GM18519 (cell line): ENCODE measurements at regions not wholly inside any gene's neighbourhood (a gene's known extent, or its start where the extent isn't known, plus 50 kb on each side); places are given as distances from the start of the nearest gene placed in this dataset.
"Not testable (repeated sequence)": the region's sequence is repeated elsewhere in the genome, so short reads cannot be mapped to it uniquely, and the experiment has no call there.

ENCODE experiments used
- ATAC-seq: cut with Tn5 transposase; IDR thresholded peaks from one replicate; pipeline ENCODE4 v1.9.1; 2021; ENCODE audit warnings: mild to moderate bottlenecking, moderate library complexity; ENCODE audit not compliant: unreplicated experiment, low FRiP score

DNA sequence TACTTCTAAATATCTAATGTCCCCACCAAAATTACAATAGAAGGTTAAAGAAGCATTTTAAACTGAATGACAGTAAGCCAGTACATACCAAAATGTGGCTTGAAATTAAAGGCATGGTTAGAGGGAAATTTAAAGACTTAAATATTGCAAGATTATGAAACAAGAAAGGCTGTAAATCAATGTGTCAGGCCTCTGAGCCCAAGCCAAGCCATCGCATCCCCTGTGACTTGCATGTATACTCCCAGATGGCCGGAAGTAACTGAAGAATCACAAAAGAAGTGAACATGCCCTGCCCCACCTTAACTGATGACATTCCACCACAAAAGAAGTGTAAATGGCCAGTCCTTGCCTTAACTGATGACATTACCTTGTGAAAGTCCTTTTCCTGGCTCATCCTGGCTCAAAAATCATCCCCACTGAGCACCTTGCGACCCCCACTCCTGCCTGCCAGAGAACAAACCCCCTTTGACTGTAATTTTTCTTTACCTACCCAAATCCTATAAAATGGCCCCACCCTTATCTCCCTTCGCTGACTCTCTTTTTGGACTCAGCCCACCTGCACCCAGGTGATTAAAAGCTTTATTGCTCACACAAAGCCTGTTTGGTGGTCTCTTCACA, 132.4 kb upstream of the ADCY2 start:
- ATAC-seq: not testable (repeated sequence)

DNA sequence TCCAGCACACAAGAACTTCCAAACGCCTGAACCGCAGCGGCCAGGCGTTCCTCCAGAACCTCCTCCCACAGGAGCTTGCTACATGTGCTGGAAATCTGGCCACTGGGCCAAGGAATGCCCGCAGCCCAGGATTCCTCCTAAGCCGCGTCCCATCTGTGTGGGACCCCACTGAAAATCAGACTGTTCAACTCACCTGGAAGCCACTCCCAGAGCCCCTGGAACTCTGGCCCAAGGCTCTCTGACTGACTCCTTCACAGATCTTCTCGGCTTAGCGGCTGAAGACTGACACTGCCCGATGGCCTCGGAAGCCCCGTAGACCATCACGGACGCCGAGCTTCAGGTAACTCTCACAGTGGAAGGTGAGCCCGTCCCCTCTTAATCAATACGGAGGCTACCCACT, 130.2 kb upstream of the ADCY2 start:
- not testable (repeated sequence) for ATAC-seq

DNA sequence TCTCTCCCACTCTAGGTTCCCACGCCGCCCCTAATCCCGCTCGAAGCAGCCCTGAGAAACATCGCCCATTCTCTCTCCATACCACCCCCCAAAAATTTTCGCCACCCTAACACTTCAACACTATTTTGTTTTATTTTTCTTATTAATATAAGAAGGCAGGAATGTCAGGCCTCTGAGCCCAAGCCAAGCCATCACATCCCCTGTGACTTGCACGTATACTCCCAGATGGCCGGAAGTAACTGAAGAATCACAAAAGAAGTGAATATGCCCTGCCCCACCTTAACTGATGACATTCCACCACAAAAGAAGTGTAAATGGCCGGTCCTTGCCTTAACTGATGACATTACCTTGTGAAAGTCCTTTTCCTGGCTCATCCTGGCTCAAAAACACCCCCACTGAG, 127.2 kb upstream of the ADCY2 start:
- not testable (repeated sequence) for ATAC-seq

DNA sequence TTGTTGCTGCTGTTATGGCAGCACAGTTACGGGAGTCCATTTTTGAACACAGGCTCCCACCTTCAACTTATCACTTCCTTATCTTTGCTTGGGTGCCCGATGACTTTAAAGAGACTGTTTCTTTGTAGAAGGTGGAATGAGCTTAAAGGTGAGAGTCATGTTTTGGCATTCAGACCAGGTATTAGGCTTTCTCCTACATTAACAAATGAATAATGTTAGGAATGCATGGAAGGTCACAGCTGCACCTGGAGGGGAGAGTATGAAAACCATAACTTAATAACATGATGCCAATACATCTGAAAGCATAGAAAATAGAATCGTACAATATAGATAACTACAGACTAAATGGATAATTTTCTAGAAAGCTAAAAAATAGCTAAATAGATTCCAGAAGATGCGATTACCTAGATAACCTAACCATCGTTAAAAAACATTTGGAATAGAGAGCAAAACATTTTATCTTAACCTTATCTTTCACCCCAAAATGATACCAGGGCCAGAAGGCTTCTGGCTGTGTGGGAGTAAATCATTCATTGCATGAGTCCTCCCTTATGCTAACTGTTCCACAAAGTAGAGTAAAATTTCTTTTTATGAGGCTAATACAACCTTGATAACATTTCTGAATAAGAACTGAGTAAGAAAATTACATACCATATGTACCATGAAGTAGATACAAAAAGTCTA, 126.2 kb upstream of the ADCY2 start:
- ATAC-seq: no peak

DNA sequence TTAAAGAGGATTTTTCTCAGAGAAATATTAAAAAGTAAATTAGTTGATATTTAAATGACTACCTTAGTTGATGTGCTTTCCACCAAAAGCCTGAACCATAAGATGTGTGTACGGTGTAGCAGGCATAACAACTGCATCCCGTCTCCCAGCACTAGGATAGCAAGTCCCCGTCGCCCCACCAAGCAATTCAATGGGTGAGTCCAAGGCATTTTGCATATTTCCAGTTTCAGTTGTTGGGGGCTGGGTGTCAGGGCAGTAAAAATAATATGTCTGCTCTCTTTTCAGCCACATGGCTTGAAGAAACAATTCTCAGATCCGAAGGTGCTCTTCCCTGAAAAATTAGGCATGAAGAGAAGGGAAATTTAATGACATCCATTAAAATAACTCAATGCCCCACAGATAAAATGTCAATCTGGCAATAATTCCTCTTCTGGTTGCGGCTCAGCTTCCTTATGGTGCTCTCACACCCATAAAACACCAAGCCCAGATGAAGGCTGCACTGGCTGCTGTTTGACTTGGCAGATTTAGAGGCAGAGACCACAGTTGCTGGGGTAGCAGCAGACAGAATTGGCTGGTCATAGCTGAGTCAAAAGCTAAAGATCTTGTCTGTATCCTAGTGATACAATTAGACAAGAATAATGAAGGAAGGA, 124.4 kb upstream of the ADCY2 start:
- no peak for ATAC-seq

DNA sequence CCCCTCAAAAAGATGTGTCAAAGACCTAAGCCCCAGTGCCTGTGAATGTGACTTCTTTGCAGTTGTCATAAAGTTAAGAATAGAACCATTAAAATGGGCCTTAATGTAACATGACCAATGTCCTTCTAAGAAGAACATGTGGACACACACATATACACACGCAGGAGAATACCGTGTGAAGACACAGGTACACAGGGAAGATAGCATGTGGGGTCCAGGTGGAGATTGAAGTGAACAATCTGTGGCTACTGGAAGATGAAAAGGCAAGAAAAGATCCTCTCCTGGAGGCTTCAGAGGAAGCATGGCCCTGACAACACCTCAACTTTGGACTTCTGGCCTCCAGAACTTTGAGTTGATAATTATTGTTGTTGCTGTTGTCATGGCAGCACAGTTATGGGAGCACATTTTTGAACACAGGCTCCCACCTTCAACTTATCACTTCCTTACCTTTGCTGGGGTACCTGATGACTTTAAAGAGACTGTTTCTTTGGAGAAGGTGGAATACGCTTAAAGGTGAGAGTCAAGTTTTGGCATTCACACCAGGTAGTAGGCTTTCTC, 123.5 kb upstream of the ADCY2 start:
- ATAC-seq: no peak

DNA sequence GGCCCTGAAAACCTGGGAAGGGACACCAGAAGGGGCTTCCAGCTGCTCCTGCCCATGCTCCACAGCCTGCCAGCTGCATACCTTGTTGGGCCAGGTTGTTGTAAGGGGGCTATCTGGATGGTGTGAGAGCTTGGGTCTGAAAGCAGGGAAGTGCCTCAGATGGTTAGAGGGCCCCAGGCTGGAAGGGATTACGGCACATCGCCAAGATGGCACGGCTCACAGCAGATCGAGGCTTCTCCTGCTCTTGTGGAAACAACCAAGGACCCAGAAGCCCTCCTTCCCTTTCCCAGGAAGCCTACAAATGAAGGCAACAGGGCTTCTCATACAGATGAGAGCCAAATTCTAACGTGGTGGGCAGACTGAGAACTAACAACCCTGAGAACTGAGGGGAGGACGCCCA, 121.7 kb upstream of the ADCY2 start:
- no peak for ATAC-seq

DNA sequence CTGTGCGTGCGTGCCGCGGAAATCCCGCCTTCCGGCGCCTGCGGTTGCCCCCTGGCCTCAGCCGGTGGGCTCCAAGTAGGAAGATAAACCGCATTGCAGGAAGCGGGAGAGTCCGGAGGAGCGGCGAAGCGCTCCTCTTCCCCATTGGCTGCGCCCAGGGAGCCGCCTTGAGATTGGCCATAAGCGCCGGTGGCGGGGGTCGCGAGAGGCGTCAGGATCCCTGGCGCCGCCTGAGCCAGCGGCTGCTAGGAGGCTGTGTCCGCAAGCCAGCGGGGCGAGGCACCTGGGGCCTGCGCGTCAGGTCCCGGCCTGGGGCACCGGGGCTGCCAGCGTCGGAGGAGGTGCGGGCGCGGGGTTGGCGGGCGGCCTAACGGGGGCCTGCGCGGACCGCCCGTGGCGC, 106.3 kb upstream of the ADCY2 start:
- not testable (repeated sequence) for ATAC-seq

DNA sequence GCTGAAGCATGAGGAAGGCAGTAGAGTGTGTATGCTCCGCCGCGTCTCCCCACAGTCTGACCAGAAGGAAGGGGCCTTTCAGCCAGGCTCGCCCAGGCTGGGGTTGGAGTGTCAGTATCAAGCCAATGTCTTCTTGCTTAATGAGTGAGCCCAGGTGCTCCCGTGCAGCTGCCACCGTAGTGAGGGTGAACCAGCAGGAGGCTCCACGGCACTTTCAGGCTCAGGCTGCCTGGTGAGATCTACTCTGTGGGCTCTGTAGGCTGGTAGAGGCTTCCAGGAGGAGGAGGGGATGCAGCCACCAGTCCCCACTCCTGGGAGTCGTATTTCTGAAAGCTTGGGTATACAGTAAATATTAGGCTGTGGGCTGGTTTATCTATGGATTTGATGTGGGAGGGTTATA, 98.1 kb upstream of the ADCY2 start:
- ATAC-seq: not testable (repeated sequence)

DNA sequence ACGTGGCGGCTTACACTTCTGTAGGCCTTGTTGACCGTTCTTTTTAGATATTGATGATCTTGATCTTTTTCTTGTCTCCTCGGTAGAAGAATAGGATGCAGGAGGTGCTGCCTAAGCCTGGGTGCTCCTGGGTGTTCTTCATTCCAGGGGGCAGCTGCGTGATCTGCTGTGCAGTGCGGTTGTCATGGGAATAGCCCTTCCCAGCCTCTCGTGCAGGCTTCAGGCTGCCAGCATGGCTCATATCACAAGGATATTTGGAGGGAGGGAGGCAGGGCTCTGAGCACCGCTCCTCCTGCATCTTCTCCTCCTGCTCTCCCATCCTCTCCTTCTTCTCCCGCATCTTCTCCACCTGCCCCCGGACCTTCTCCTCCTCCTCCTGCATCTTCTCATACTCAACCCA, 96.2 kb upstream of the ADCY2 start:
- not testable (repeated sequence) for ATAC-seq

DNA sequence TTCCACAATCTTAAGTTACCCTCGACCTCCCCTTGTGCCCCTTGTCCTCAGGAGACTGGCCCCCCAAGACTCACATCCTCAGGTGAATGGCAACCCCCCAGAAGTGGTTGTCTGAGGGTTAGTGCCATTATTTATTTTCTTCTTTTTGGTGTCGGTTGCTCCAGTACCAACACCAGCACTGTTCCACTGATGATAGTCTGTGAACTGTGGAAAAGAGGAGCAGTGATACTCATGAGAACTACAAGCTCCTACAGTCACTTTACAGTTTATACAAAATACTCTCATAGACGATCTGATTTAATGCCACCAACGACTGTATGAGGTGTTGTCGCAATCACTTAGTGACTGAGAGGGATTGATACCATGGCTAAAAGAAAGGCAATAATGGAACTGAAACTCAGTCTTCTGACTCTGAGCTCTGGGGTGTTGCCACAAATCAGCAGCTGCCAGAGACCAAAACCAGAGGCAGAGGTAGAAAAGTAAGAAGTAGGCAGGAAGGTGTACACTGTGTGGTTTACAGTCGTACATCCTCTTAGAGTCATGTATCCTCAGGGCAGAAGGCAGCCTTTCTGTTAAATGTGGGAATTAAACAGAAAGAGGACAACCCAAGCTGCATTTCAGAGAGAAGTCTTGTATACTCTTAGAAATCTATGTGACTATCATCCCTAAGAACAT, 90.8 kb upstream of the ADCY2 start:
- not testable (repeated sequence) for ATAC-seq

DNA sequence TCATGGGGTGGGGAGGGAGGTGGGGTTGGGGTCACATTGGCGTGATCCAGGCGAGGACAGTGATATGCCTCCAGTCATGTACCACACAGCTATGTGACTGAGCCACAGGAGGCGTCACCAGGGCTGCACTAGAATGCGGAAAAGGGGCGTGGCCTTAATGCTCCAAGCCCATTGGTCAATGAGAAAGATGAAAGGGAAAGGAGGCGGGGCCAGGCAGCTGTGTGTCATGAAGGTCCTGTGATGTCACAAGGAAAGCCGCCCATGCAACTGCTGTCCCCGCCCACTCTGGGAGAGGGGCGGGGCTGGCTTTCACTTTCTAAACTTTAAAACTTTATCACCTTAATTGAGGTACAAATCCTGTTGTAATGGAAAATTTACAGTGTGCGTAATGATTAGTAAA, 89.4 kb upstream of the ADCY2 start:
- ATAC-seq: not testable (repeated sequence)

DNA sequence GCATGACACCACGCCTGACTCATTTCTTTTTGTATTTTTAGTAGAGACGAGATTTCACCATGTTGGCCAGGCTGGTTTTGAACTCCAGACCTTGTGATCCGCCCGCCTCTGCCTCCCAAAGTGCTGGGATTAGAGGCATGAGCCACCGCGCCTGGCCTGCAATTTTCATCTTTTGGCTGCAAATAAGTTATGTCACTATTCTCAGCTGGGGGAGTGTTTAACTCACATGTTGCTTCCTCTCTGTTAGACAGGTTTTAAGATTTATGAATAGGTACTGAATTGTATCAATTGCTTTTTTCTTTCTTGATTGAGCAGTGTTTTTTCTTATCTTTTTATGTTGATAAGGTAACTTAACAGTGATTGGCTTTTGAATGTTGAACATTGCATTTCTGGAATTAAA, 88.2 kb upstream of the ADCY2 start:
- ATAC-seq: not testable (repeated sequence)

DNA sequence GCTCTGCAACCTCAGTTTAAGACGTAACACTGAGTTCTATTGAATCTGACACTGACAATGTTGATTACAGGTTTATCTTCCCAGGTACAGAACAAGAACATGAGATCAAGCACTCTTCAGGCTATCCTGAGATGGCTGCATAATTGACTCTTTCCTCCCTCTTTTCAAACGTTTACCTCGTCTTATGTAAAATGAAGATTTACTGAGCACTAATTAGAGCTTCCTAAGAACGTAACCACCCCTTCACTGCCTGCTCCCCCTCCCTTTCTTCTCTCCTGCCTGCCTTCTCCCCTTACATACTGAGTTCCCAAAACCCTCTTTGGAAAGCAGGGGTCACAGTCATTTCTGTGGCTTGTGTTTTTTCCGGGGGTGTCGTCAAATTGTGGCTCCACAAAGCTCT, 86.2 kb upstream of the ADCY2 start:
- ATAC-seq: not testable (repeated sequence)

DNA sequence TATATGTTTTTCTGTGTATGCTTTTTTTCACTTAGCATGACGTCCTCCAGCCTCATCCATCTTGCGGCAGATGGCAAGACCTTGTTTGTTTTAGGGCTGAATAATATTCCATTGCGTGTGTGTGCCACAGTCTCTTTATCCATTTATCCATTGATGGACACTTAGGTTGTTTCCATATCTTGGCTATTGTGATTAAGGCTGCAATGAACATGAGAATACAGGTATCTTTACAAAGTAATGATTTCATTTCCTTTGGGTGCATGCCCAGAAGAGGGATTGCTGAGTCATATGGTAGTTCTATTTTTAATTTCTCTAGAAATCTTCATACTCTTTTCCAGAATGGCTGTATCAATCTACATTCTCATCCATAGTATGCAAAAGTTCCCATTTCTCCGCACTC, 85.3 kb upstream of the ADCY2 start:
- not testable (repeated sequence) for ATAC-seq

DNA sequence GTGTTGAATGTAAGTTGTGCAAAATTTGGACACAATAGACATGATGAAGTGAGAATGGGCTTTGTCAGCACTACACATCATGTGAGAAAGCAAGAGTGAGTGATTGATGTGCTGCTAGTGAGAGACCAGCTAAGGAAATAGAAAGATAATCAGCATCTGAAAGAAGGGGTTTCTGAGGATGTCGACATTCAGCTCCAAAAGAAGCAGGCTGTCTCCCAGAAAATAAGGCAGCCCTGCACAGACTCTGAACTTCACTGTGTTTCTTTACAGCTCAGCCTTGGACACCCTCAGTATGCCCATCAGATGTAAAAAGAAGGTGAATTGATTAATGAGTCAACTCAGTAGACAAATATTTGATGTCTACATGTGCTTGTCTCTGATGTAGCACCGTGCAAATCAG, 80.8 kb upstream of the ADCY2 start:
- no peak for ATAC-seq

DNA sequence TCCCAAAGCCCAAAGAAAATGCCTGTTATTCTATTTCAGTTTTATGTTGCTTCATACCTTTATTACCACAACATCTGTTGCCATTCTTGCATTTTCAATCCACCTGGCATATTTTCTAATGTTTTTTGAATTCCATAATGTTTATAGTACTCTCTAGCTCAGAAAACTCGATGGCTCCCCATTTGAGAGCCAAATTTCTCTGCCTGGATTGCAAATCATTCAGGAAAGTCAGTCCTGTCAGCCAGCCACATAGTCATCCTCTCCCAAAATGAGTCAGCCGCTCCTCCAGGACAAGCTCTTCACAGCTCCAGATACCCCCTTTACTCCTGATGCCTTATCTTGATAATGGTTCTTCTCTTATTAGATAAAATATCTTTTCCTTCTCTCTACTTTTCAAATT, 78.2 kb upstream of the ADCY2 start:
- no peak for ATAC-seq

DNA sequence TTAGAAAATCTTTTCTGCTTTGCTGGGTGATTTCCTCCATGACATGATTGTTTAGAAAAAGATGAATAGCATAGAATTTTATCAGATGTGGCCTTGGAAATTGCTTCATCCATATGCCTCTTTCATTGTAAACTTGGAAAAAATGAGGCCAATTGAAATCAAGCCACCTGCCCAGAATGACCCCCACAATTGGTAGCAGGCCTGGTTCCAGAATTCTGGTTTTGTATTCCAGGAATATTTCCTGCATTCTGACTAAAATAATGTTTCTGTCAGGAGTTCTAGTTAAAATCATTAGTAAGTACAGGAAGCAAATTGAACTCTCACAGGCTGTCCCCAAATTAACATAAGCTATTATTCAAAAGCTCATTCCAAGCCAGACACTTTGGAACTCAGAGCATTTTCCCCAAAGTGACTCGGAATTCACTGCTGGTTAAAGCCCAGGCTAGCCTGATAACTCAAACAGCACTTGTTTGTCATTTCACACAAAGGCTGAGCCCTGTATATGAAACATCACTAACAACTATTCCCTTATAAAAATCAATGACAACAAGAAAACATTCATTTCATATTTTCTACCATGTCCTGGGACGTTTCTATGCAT, 75.1 kb upstream of the ADCY2 start:
- no peak for ATAC-seq

DNA sequence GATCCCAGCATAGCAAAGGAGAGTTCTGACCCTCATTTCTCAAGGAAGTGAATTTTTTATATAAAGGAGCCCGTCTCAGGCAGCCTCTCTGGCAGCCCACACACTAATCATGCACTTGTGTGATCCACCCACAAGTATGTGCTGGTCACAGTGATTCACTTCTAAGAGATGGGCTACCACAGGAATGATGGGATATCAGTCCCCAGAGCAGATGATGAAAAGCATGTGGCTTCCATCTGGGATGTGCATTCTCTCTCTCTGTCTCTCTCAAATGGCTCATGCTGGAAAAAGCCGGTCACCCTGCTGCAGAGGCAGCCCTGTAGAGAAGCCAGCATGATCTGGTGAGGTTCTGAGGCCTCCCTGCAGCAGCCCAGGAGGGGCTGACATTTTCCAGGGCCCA, 74.2 kb upstream of the ADCY2 start:
- no peak for ATAC-seq

DNA sequence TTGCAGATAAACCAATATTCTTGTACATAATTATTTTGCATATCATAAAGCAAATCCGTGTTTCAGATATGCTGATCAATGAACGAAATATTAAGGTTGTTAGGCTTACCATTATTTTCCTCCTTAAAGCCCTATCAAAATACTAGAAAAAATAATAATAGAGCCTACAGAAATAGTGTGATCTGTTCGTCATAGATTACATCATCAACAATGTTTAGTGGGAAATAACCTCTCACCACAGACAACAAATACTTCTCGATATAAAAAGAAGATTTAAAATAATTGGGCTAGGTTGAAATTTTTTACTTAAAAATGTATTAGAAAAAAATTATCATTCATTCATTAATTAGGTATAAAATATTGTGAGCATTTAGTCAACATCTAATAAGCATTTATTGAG, 71.0 kb upstream of the ADCY2 start:
- ATAC-seq: no peak
